ENCODE measurements at regions not wholly inside any gene's neighbourhood (a gene's known extent, or its start where the extent isn't known, plus 50 kb on each side); places are given as distances from the start of the nearest gene placed in this dataset.
"Not testable (repeated sequence)": the region's sequence is repeated elsewhere in the genome, so short reads cannot be mapped to it uniquely, and the experiment has no call there.

- Histone ChIP-seq H3K4me3 (ENCODE audit: insufficient read length, low read depth) (no peak overlapping the region), H3K9ac (ENCODE audit: insufficient read length, low read depth) (no peak overlapping the region), H3K9me3 (ENCODE audit: insufficient read depth, low read length) (no peaks in the 10 kb centered on the region), H3K27me3 (ENCODE audit: insufficient read depth, insufficient read length) (no peaks in the 10 kb centered on the region), H3K36me3 (ENCODE audit: insufficient read depth, insufficient read length, low read length) (no peaks in the 10 kb centered on the region), H3K4me1 (ENCODE audit: insufficient read depth, insufficient read length) (no peaks in the 10 kb centered on the region)
- DNase-seq (ENCODE audit: low read depth, low spot score): no peak
- TF ChIP-seq YY1 (IDR thresholded peaks at IDR 0.05; ENCODE audit: insufficient read depth, insufficient read length) (no peak), ZNF274 (IDR thresholded peaks at IDR 0.05; ENCODE audit: low read depth, low read length) (no peak), SUZ12 (IDR thresholded peaks at IDR 0.05; ENCODE audit: extremely low read depth, insufficient read depth, insufficient read length) (no peak)
Observed at GRCh38 chr7:108869070-108869469, 299.4 kb downstream of the DNAJB9 start.

- Histone ChIP-seq H3K4me3 (ENCODE audit: insufficient read length, low read depth) (no peak overlapping the region), H3K9ac (ENCODE audit: insufficient read length, low read depth) (no peak overlapping the region), H3K27me3 (ENCODE audit: insufficient read depth, insufficient read length) (no peaks in the 10 kb centered on the region), H3K9me3 (ENCODE audit: insufficient read depth, low read length) (peaks cover 5% of the 10 kb centered on the region; the same call in 1 of the 2 replicates), H3K4me1 (ENCODE audit: insufficient read depth, insufficient read length) (no peaks in the 10 kb centered on the region), H3K36me3 (ENCODE audit: insufficient read depth, insufficient read length, low read length) (no peaks in the 10 kb centered on the region)
- TF ChIP-seq ZNF274 (IDR thresholded peaks at IDR 0.05; ENCODE audit: low read depth, low read length): no peak
- no peak for TF ChIP-seq YY1 (IDR thresholded peaks at IDR 0.05; ENCODE audit: insufficient read depth, insufficient read length)
- TF ChIP-seq SUZ12 (IDR thresholded peaks at IDR 0.05; ENCODE audit: extremely low read depth, insufficient read depth, insufficient read length): no peak
- DNase-seq (ENCODE audit: low read depth, low spot score): peak; percentile 36
Observed at GRCh38 chr7:108875139-108875538, 305.5 kb downstream of the DNAJB9 start.

GRCh38 chr7:108890862-108891261, 321.2 kb downstream of the DNAJB9 start:
- H3K4me3 ChIP-seq (ENCODE audit: insufficient read length, low read depth): no peak overlapping the region
- H3K4me1 ChIP-seq (ENCODE audit: insufficient read depth, insufficient read length): no peaks in the 10 kb centered on the region
- TF ChIP-seq ZNF274 (IDR thresholded peaks at IDR 0.05; ENCODE audit: low read depth, low read length): no peak
- DNase-seq (ENCODE audit: low read depth, low spot score): no peak
- H3K27me3 ChIP-seq (ENCODE audit: insufficient read depth, insufficient read length): no peaks in the 10 kb centered on the region
- H3K36me3 ChIP-seq (ENCODE audit: insufficient read depth, insufficient read length, low read length): no peaks in the 10 kb centered on the region
- H3K9ac ChIP-seq (ENCODE audit: insufficient read length, low read depth): no peak overlapping the region
- H3K9me3 ChIP-seq (ENCODE audit: insufficient read depth, low read length): no peaks in the 10 kb centered on the region

GRCh38 chr7:108908456-108908855, 338.8 kb downstream of the DNAJB9 start:
- DNase-seq (ENCODE audit: low read depth, low spot score): no peak
- H3K36me3 ChIP-seq (ENCODE audit: insufficient read depth, insufficient read length, low read length): no peaks in the 10 kb centered on the region
- no peaks in the 10 kb centered on the region for H3K9me3 ChIP-seq (ENCODE audit: insufficient read depth, low read length)
- TF ChIP-seq ZNF274 (IDR thresholded peaks at IDR 0.05; ENCODE audit: low read depth, low read length) (no peak), SUZ12 (IDR thresholded peaks at IDR 0.05; ENCODE audit: extremely low read depth, insufficient read depth, insufficient read length) (no peak), YY1 (IDR thresholded peaks at IDR 0.05; ENCODE audit: insufficient read depth, insufficient read length) (no peak)
- no peak overlapping the region for H3K4me3 ChIP-seq (ENCODE audit: insufficient read length, low read depth)
- no peaks in the 10 kb centered on the region for H3K27me3 ChIP-seq (ENCODE audit: insufficient read depth, insufficient read length)
- no peak overlapping the region for H3K9ac ChIP-seq (ENCODE audit: insufficient read length, low read depth)
- no peaks in the 10 kb centered on the region for H3K4me1 ChIP-seq (ENCODE audit: insufficient read depth, insufficient read length)

DNA sequence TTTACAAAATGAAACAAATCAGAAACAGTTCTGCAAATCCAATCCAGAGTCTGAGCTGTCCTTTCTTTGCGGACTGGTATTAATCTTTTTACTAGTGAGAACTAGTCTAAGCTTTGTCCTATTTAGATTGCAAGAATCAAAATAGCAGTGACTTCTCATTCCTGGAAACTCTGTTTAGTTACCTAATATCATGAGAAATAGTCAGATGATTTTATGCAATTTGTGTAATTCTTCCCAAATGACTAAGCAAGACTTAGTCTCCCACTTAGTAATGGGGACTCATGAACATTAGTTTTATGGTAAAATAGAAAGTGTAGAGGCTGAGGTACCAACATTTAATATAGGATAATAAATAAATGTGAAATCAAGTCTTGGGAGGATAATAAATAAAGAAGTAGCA, 341.3 kb downstream of the DNAJB9 start:
- Histone ChIP-seq H3K27me3 (ENCODE audit: insufficient read depth, insufficient read length) (no peaks in the 10 kb centered on the region), H3K4me1 (ENCODE audit: insufficient read depth, insufficient read length) (no peaks in the 10 kb centered on the region), H3K9ac (ENCODE audit: insufficient read length, low read depth) (no peak overlapping the region), H3K4me3 (ENCODE audit: insufficient read length, low read depth) (no peak overlapping the region), H3K9me3 (ENCODE audit: insufficient read depth, low read length) (no peaks in the 10 kb centered on the region), H3K36me3 (ENCODE audit: insufficient read depth, insufficient read length, low read length) (no peaks in the 10 kb centered on the region)
- TF ChIP-seq YY1 (IDR thresholded peaks at IDR 0.05; ENCODE audit: insufficient read depth, insufficient read length) (no peak), SUZ12 (IDR thresholded peaks at IDR 0.05; ENCODE audit: extremely low read depth, insufficient read depth, insufficient read length) (no peak), ZNF274 (IDR thresholded peaks at IDR 0.05; ENCODE audit: low read depth, low read length) (no peak)
- no peak for DNase-seq (ENCODE audit: low read depth, low spot score)

- TF ChIP-seq SUZ12 (IDR thresholded peaks at IDR 0.05; ENCODE audit: extremely low read depth, insufficient read depth, insufficient read length) (no peak), ZNF274 (IDR thresholded peaks at IDR 0.05; ENCODE audit: low read depth, low read length) (no peak), YY1 (IDR thresholded peaks at IDR 0.05; ENCODE audit: insufficient read depth, insufficient read length) (no peak)
- Histone ChIP-seq H3K9me3 (ENCODE audit: insufficient read depth, low read length) (no peaks in the 10 kb centered on the region), H3K4me1 (ENCODE audit: insufficient read depth, insufficient read length) (no peaks in the 10 kb centered on the region), H3K36me3 (ENCODE audit: insufficient read depth, insufficient read length, low read length) (no peaks in the 10 kb centered on the region), H3K4me3 (ENCODE audit: insufficient read length, low read depth) (no peak overlapping the region), H3K9ac (ENCODE audit: insufficient read length, low read depth) (no peak overlapping the region), H3K27me3 (ENCODE audit: insufficient read depth, insufficient read length) (no peaks in the 10 kb centered on the region)
- DNase-seq (ENCODE audit: low read depth, low spot score): no peak
Observed at GRCh38 chr7:108920490-108920889, 350.8 kb downstream of the DNAJB9 start.

DNA sequence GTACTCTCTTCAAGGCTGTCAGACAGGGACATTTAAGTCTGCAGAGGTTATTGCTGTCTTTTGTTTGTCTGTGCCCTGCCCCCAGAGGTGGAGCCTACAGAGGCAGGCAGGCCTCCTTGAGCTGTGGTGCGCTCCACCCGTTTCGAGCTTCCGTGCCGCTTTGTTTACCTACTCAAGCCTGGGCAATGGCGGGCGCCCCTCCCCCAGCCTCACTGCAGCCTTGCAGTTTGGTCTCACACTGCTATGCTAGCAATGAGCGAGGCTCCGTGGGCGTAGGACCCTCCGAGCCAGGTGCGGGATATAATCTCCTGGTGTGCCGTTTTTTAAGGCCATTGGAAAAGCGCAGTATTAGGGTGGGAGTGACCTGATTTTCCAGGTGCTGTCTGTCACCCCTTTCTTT, 373.4 kb downstream of the DNAJB9 start:
- not testable (repeated sequence) for H3K4me1 ChIP-seq (ENCODE audit: insufficient read depth, insufficient read length); H3K36me3 ChIP-seq (ENCODE audit: insufficient read depth, insufficient read length, low read length); H3K27me3 ChIP-seq (ENCODE audit: insufficient read depth, insufficient read length); H3K4me3 ChIP-seq (ENCODE audit: insufficient read length, low read depth); H3K9me3 ChIP-seq (ENCODE audit: insufficient read depth, low read length); DNase-seq (ENCODE audit: low read depth, low spot score); H3K9ac ChIP-seq (ENCODE audit: insufficient read length, low read depth)

GRCh38 chr7:108947526-108947925, 377.9 kb downstream of the DNAJB9 start:
- DNase-seq (ENCODE audit: low read depth, low spot score): no peak
- no peak for TF ChIP-seq SUZ12 (IDR thresholded peaks at IDR 0.05; ENCODE audit: extremely low read depth, insufficient read depth, insufficient read length)
- no peak for TF ChIP-seq ZNF274 (IDR thresholded peaks at IDR 0.05; ENCODE audit: low read depth, low read length)
- TF ChIP-seq YY1 (IDR thresholded peaks at IDR 0.05; ENCODE audit: insufficient read depth, insufficient read length): no peak
- H3K4me3 ChIP-seq (ENCODE audit: insufficient read length, low read depth): no peak overlapping the region
- no peak overlapping the region for H3K9ac ChIP-seq (ENCODE audit: insufficient read length, low read depth)
- H3K36me3 ChIP-seq (ENCODE audit: insufficient read depth, insufficient read length, low read length): no peaks in the 10 kb centered on the region
- H3K4me1 ChIP-seq (ENCODE audit: insufficient read depth, insufficient read length): no peaks in the 10 kb centered on the region
- no peaks in the 10 kb centered on the region; the same call in 1 of the 2 replicates for H3K9me3 ChIP-seq (ENCODE audit: insufficient read depth, low read length)
- no peaks in the 10 kb centered on the region for H3K27me3 ChIP-seq (ENCODE audit: insufficient read depth, insufficient read length)
